Endodermal cell (in vitro differentiated cells): ENCODE measurements at regions not wholly inside any gene's neighbourhood (a gene's known extent, or its start where the extent isn't known, plus 50 kb on each side); places are given as distances from the start of the nearest gene placed in this dataset.

ENCODE experiments used
- DNase-seq: peaks from one replicate; pipeline ENCODE4 v3.0.0-alpha.2; 2017
- H3K27ac ChIP-seq: 2 replicates; pipeline ENCODE4 v1.5.1; 2013; ENCODE audit warnings: mild to moderate bottlenecking, low read depth, low read length, moderate library complexity
- H3K27me3 ChIP-seq: 2 replicates; pipeline ENCODE4 v1.6.1; 2013; ENCODE audit warnings: mild to moderate bottlenecking, low read length, moderate library complexity; ENCODE audit not compliant: insufficient read depth, control insufficient read depth, poor library complexity, severe bottlenecking
- H3K36me3 ChIP-seq: 2 replicates; pipeline ENCODE4 v1.7.0; 2013; ENCODE audit warnings: mild to moderate bottlenecking, low read length, moderate library complexity; ENCODE audit not compliant: control insufficient read depth, insufficient read depth
- H3K4me1 ChIP-seq: one replicate; pipeline ENCODE4 v1.7.0; 2013; ENCODE audit warnings: low read length; ENCODE audit not compliant: control insufficient read depth, insufficient read depth
- H3K4me3 ChIP-seq: 2 replicates; pipeline ENCODE4 v1.5.1; 2013; ENCODE audit warnings: mild to moderate bottlenecking, low read length, moderate library complexity
- H3K9ac ChIP-seq: 2 replicates; pipeline ENCODE4 v1.6.1; 2013; ENCODE audit warnings: mild to moderate bottlenecking, low read length, moderate library complexity; ENCODE audit not compliant: poor library complexity, severe bottlenecking; ENCODE audit errors: extremely low read depth
- H3K9me3 ChIP-seq: 2 replicates; pipeline ENCODE4 v1.6.1; 2013; ENCODE audit warnings: mild to moderate bottlenecking, low read length, moderate library complexity; ENCODE audit not compliant: control insufficient read depth
- H3K27ac Mint-ChIP-seq: 2 replicates; pipeline ENCODE4 v1.8.0; 2020; ENCODE audit warnings: mixed read lengths
- H3K27me3 Mint-ChIP-seq: 2 replicates; pipeline ENCODE4 v1.8.0; 2021; ENCODE audit warnings: mild to moderate bottlenecking, mixed read lengths; ENCODE audit not compliant: insufficient read depth
- H3K36me3 Mint-ChIP-seq: 2 replicates; pipeline ENCODE4 v1.8.0; 2020; ENCODE audit warnings: low read depth, mixed read lengths
- H3K4me1 Mint-ChIP-seq: 2 replicates; pipeline ENCODE4 v1.8.0; 2020; ENCODE audit warnings: mixed read lengths
- H3K4me3 Mint-ChIP-seq: 2 replicates; pipeline ENCODE4 v1.8.0; 2020; ENCODE audit warnings: mild to moderate bottlenecking, moderate library complexity, mixed read lengths
- H3K9me3 Mint-ChIP-seq: 2 replicates; pipeline ENCODE4 v1.8.0; 2020; ENCODE audit warnings: mild to moderate bottlenecking, mixed read lengths
- CTCF ChIP-seq: fragments of 200-600 bp; sonication (generic); conservative IDR thresholded peaks from 2 replicates; pipeline ENCODE4 v1.5.0; 2021; ENCODE audit warnings: antibody characterized with exemption, mild to moderate bottlenecking
- WGBS, 2 experiments: methylation state at CpG; one replicate each; pipeline versions ENCODE4 v1.1.5 to v1.1.7; 2013; ENCODE audit warnings: missing lambda C conversion rate in 2 of 2, mixed read lengths in 1 of 2; ENCODE audit not compliant: insufficient coverage in 1 of 2, insufficient read length in 1 of 2; 5-methylcytosine and 5-hydroxymethylcytosine counted together

GRCh38 chr5:98363157-98363556, 410.3 kb upstream of the RGMB start:
- TF ChIP-seq CTCF: no peak
- H3K9me3 ChIP-seq: peaks cover 19% of the 10 kb centered on the region
- no peak for DNase-seq
- H3K27me3 Mint-ChIP-seq: no peaks in the 10 kb centered on the region
- peaks cover 23% of the 10 kb centered on the region for H3K36me3 Mint-ChIP-seq
- H3K27me3 ChIP-seq: no peaks in the 10 kb centered on the region
- peaks cover 20% of the 10 kb centered on the region for H3K9me3 Mint-ChIP-seq
- H3K9ac ChIP-seq: no peak overlapping the region
- H3K4me3 Mint-ChIP-seq: no peak overlapping the region
- peaks cover 10% of the 10 kb centered on the region for H3K4me1 ChIP-seq
- H3K36me3 ChIP-seq: peaks cover 20% of the 10 kb centered on the region
- H3K27ac ChIP-seq: peak overlapping the region; percentile 61
- no peak overlapping the region for H3K4me3 ChIP-seq
- WGBS, 2 experiments: 89 to 100% methylated on average over 2 to 5 of the region's 5 CpGs
- no peak overlapping the region for H3K27ac Mint-ChIP-seq
- H3K4me1 Mint-ChIP-seq: peaks cover 25% of the 10 kb centered on the region

GRCh38 chr5:98364549-98364948, 408.9 kb upstream of the RGMB start:
- no peak for TF ChIP-seq CTCF
- peaks cover 6% of the 10 kb centered on the region for H3K4me1 ChIP-seq
- H3K9ac ChIP-seq: no peak overlapping the region
- no peak overlapping the region for H3K4me3 Mint-ChIP-seq
- H3K27me3 Mint-ChIP-seq: no peaks in the 10 kb centered on the region
- 80 to 96% methylated on average over 1 to 2 of the region's 2 CpGs for WGBS, 2 experiments
- peaks cover 13% of the 10 kb centered on the region for H3K9me3 ChIP-seq
- no peak overlapping the region for H3K27ac Mint-ChIP-seq
- peaks cover 18% of the 10 kb centered on the region for H3K36me3 Mint-ChIP-seq
- H3K27me3 ChIP-seq: no peaks in the 10 kb centered on the region
- peaks cover 11% of the 10 kb centered on the region for H3K4me1 Mint-ChIP-seq
- H3K27ac ChIP-seq: no peak overlapping the region
- H3K9me3 Mint-ChIP-seq: peaks cover 9% of the 10 kb centered on the region
- H3K36me3 ChIP-seq: peaks cover 15% of the 10 kb centered on the region
- DNase-seq: no peak
- H3K4me3 ChIP-seq: no peak overlapping the region

GRCh38 chr5:98365126-98365525, 408.3 kb upstream of the RGMB start:
- Histone ChIP-seq H3K36me3 (peaks cover 15% of the 10 kb centered on the region), H3K4me3 (no peak overlapping the region), H3K9me3 (peaks cover 7% of the 10 kb centered on the region), H3K27me3 (no peaks in the 10 kb centered on the region), H3K27ac (peak overlapping the region; percentile 40), H3K4me1 (peaks cover 5% of the 10 kb centered on the region), H3K9ac (no peak overlapping the region)
- Mint-ChIP-seq H3K4me1 (peaks cover 5% of the 10 kb centered on the region), H3K9me3 (peaks cover 4% of the 10 kb centered on the region), H3K27ac (no peak overlapping the region), H3K27me3 (no peaks in the 10 kb centered on the region), H3K4me3 (no peak overlapping the region), H3K36me3 (peaks cover 14% of the 10 kb centered on the region)
- DNase-seq: no peak
- no peak for TF ChIP-seq CTCF
- WGBS, 2 experiments: 95 to 100% methylated on average over 2 of the region's 2 CpGs
